PFSK-1 (cell line): ENCODE measurements at regions not wholly inside any gene's neighbourhood (a gene's known extent, or its start where the extent isn't known, plus 50 kb on each side); places are given as distances from the start of the nearest gene placed in this dataset.

Experiments used
- FOXP2 ChIP-seq: optimal IDR thresholded peaks from 2 replicates; pipeline ENCODE3; 2011; ENCODE audit warnings: borderline replicate concordance, control low read depth, inconsistent platforms; ENCODE audit not compliant: insufficient read depth; ENCODE audit errors: extremely low read length, extremely low read depth
- POLR2AphosphoS5 ChIP-seq: IDR thresholded peaks from 2 replicates; pipeline ENCODE4 v1.6.1; 2012; ENCODE audit warnings: low read depth, mild to moderate bottlenecking, control low read depth, low read length, moderate library complexity
- REST ChIP-seq, 2 experiments: IDR thresholded peaks; 2 replicates each; pipeline versions ENCODE4 v1.6.1 to v1.8.0; 2011 to 2012; ENCODE audit warnings: low read depth in 2 of 2, low read length in 2 of 2, control low read depth in 1 of 2, inconsistent platforms in 1 of 2, mild to moderate bottlenecking in 1 of 2, moderate library complexity in 1 of 2; ENCODE audit not compliant: insufficient read depth in 1 of 2
- SIN3A ChIP-seq: IDR thresholded peaks from 2 replicates; pipeline ENCODE4 v1.6.1; 2012; ENCODE audit warnings: mild to moderate bottlenecking, low read length, moderate library complexity, borderline replicate concordance; ENCODE audit not compliant: insufficient read depth
- TAF1 ChIP-seq: IDR thresholded peaks from 2 replicates; pipeline ENCODE4 v1.6.1; 2012; ENCODE audit warnings: low read length, control low read depth, borderline replicate concordance; ENCODE audit not compliant: insufficient read depth

- TF ChIP-seq POLR2AphosphoS5 = no peak
- no peak for TF ChIP-seq REST (IDR thresholded peaks at IDR 0.05; ENCODE audit: insufficient read depth in 1 of 2, low read depth in 2 of 2, low read length in 2 of 2)
- no peak for TF ChIP-seq TAF1
- TF ChIP-seq SIN3A = no peak
- no peak for TF ChIP-seq FOXP2
Observed at GRCh38 chr6:93073811-93074210, 345.5 kb downstream of the EPHA7 start.
